Transverse colon (tissue), 4 donors: ENCODE measurements at regions not wholly inside any gene's neighbourhood (a gene's known extent, or its start where the extent isn't known, plus 50 kb on each side); places are given as distances from the start of the nearest gene placed in this dataset.

Source experiments
- DNase-seq: peaks from one replicate; pipeline ENCODE4 v3.0.0-alpha.2; 2019
- H3K27ac ChIP-seq, 4 donors: fragments of 200-600 bp; sonication (generic); 2 replicates each; pipeline ENCODE4 v1.5.1; 2016 to 2018; ENCODE audit warnings: inconsistent platforms in 4 of 4
- H3K27me3 ChIP-seq: fragments of 200-600 bp; sonication (generic); 2 replicates; pipeline ENCODE4 v1.5.1; 2017; ENCODE audit warnings: inconsistent platforms
- H3K36me3 ChIP-seq, 4 donors: fragments of 200-600 bp; sonication (generic); 2 replicates each; pipeline ENCODE4 v1.5.1; 2017 to 2019; ENCODE audit warnings: inconsistent platforms in 4 of 4
- H3K4me1 ChIP-seq, 4 donors: fragments of 200-600 bp; sonication (generic); 2 replicates each; pipeline ENCODE4 v1.5.1; 2017 to 2020; ENCODE audit warnings: inconsistent platforms in 4 of 4
- H3K4me3 ChIP-seq, 4 donors: fragments of 200-600 bp; sonication (generic); 1 replicate in 1 of 4; 2 replicates in 3 of 4; pipeline versions ENCODE4 v1.5.1 to v1.6.1; 2017 to 2019; ENCODE audit warnings: inconsistent platforms in 4 of 4
- H3K9me3 ChIP-seq, 2 donors: fragments of 200-600 bp; sonication (generic); 2 replicates each; pipeline ENCODE4 v1.5.1; 2017 to 2019; ENCODE audit warnings: inconsistent platforms in 2 of 2
- EP300 ChIP-seq: sonication (generic); formaldehyde crosslinking; IDR thresholded peaks from one replicate; pipeline ENCODE4 v1.6.1; 2017; ENCODE audit warnings: antibody characterized with exemption, low read depth
- POLR2A ChIP-seq: fragments of 450-650 bp; IDR thresholded peaks from one replicate; pipeline ENCODE4 v1.6.1; 2016; ENCODE audit warnings: antibody characterized with exemption, mild to moderate bottlenecking, moderate library complexity
- POLR2AphosphoS5 ChIP-seq, 3 donors: sonication (generic); formaldehyde crosslinking; IDR thresholded peaks; one replicate each; pipeline ENCODE4 v1.6.1; 2016; ENCODE audit warnings: antibody characterized with exemption in 3 of 3
- WGBS, 2 donors: methylation state at CpG; one replicate each; pipeline ENCODE4 v1.1.5; 2018; ENCODE audit warnings: low coverage in 1 of 2; 5-methylcytosine and 5-hydroxymethylcytosine counted together
- in situ Hi-C, 4 donors: fragments of 200-750 bp; cut with MboI; loops; one replicate each; pipeline versions ENCODE4 v1.15.0 to v1.15.1; 2017; ENCODE audit warnings: low sequenced_read_pairs in 3 of 4, low pct_ligation_motif_present in 1 of 4, low pct_unique_long_range_greater_than_20kb in 1 of 4
- intact Hi-C: fragments of 100-400 bp; cut with DNase I; formaldehyde crosslinking; loops from one replicate; pipeline ENCODE4 v1.15.1; 2023; ENCODE audit warnings: low total_unique reads
- TF ChIP-seq, protein P1 (sequence below), 5 experiments: fragments of 200-600 bp in 3 of 5; fragments of 450-650 bp in 2 of 5; sonication (generic) in 3 of 5; IDR thresholded peaks; 1 replicate in 2 of 5; 2 replicates in 3 of 5; pipeline ENCODE4 v1.5.1; 2016 to 2017; ENCODE audit warnings: antibody characterized with exemption in 5 of 5, inconsistent platforms in 3 of 5, mild to moderate bottlenecking in 2 of 5, moderate library complexity in 1 of 5

DNA sequence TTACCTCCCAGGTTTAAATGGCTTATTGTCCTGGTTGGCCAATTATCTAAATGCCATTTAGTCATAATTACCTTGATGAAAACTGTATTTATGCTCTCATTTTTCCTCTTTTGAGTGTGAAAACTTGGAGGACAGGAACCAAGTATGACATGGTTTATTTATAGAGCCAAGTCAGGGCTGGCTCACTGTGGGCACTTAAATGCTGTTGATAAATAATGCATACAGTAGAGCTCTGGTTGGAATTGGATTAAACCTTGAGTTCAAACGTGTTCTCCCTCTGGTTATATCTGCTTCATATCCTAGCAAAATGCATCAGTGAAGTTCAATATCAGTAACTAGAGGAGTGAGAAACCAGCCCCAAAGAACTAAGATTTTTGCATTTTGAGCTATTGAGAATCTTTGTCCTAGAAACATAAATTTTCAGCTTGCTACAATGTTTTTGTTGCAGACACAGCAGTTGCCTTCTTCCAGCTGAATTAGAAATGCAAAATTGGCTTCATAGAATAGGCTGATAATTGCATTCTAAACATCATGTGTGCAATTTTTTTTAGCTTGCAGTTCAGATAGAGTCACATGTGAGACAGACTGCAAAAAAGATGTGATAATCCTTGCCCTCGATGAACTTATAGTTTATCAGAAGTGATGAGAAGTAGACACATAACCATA, 255.8 kb downstream of the BTBD3 start:
- in situ Hi-C loops, result no loop called here
- Histone ChIP-seq H3K9me3 (peaks cover 0 to 5% of the 10 kb centered on the region in 2 donors), H3K4me1 (peaks cover 7 to 43% (median 18%) of the 10 kb centered on the region in 4 donors), H3K4me3 (no peak overlapping the region), H3K27ac (no peak overlapping the region), H3K27me3 (no peaks in the 10 kb centered on the region), H3K36me3 (no peaks in the 10 kb centered on the region)
- no peak for DNase-seq
- intact Hi-C loops, result no loop called here
- 51 to 60% methylated on average over 2 of the region's 2 CpGs for WGBS, 2 donors
- TF ChIP-seq, protein P1, sequence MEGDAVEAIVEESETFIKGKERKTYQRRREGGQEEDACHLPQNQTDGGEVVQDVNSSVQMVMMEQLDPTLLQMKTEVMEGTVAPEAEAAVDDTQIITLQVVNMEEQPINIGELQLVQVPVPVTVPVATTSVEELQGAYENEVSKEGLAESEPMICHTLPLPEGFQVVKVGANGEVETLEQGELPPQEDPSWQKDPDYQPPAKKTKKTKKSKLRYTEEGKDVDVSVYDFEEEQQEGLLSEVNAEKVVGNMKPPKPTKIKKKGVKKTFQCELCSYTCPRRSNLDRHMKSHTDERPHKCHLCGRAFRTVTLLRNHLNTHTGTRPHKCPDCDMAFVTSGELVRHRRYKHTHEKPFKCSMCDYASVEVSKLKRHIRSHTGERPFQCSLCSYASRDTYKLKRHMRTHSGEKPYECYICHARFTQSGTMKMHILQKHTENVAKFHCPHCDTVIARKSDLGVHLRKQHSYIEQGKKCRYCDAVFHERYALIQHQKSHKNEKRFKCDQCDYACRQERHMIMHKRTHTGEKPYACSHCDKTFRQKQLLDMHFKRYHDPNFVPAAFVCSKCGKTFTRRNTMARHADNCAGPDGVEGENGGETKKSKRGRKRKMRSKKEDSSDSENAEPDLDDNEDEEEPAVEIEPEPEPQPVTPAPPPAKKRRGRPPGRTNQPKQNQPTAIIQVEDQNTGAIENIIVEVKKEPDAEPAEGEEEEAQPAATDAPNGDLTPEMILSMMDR (IDR thresholded peaks at IDR 0.05), result no peak
- TF ChIP-seq POLR2AphosphoS5 (IDR thresholded peaks at IDR 0.05), result no peak
- TF ChIP-seq EP300, result no peak
- no peak for TF ChIP-seq POLR2A

DNA sequence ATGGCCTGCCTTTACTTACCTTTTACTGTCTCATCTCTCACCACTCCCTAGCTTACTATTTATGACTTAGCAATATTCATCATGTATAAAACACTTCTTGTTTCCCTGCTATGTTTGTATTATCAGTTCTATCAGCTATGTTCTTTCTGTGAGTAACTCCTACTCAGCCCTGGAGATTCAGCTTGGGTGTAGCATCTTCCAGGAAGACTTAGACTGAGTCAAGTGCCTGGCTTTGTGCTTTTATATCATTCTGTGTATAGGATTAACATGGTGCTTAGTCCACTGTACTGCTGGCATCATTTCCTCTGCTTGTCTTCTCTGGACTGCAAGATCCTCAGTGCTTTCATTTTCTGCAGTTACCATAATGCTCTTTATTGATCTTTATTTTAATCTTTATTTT, 257.8 kb downstream of the BTBD3 start:
- peak in 1 of 3 donors; percentile 32 for TF ChIP-seq POLR2AphosphoS5 (IDR thresholded peaks at IDR 0.05)
- TF ChIP-seq EP300, result no peak
- TF ChIP-seq, protein P1 (IDR thresholded peaks at IDR 0.05), result no peak
- no peak for TF ChIP-seq POLR2A
- Histone ChIP-seq H3K27ac (no peak overlapping the region), H3K9me3 (no peaks in the 10 kb centered on the region), H3K27me3 (no peaks in the 10 kb centered on the region), H3K4me3 (no peak overlapping the region), H3K4me1 (peaks cover 7 to 56% (median 28%) of the 10 kb centered on the region in 4 donors), H3K36me3 (no peaks in the 10 kb centered on the region)
- no peak for DNase-seq
- in situ Hi-C loops, result no loop called here
- intact Hi-C loops, result no loop called here

DNA sequence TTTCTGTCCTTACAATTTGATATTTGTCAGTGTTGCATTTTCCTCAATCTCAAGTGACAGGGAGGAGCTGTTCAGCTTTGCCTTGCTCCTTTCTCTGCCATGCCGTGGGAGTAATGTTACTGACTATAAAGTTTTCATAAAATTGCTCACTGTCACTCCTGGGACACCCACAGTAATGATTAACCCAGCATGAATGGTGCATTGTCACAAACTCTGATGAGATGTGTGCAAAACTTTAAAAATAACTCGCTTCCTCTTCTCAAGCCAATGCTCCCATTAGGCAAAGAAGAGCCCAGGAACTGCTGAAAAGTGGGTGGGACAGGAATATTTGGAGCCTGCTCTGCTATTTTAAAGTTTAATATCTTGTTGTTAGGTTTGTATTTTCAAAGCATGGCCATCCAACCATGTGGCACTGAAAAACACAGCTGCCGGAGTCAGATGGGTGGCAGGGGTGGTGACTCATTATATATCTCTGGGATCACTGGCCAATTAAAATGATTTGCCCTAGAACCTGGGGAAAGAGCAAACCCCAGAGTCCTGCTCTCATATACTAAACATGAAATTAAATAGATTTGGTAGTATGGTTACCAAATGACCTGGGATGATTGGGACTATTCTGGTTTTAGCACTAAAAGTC, 260.1 kb downstream of the BTBD3 start:
- H3K27ac ChIP-seq, result peak overlapping the region; percentile 66 to 73 (median 70)
- H3K36me3 ChIP-seq, result no peaks in the 10 kb centered on the region
- TF ChIP-seq POLR2AphosphoS5 (IDR thresholded peaks at IDR 0.05) (peak; percentile 9 to 91 (median 64)), POLR2A (peak; percentile 70), EP300 (no peak)
- TF ChIP-seq, protein P1 (IDR thresholded peaks at IDR 0.05), result no peak
- intact Hi-C loops, result no loop called here
- in situ Hi-C loops, result no loop called here
- peak; percentile 79 for DNase-seq
- WGBS, 2 donors, result 30 to 40% methylated on average over 3 of the region's 3 CpGs
- peaks cover 7 to 45% (median 28%) of the 10 kb centered on the region in 4 donors for H3K4me1 ChIP-seq
- H3K27me3 ChIP-seq, result no peaks in the 10 kb centered on the region
- H3K9me3 ChIP-seq, result no peaks in the 10 kb centered on the region
- peak overlapping the region in 1 of 4 donors; percentile 17 for H3K4me3 ChIP-seq

DNA sequence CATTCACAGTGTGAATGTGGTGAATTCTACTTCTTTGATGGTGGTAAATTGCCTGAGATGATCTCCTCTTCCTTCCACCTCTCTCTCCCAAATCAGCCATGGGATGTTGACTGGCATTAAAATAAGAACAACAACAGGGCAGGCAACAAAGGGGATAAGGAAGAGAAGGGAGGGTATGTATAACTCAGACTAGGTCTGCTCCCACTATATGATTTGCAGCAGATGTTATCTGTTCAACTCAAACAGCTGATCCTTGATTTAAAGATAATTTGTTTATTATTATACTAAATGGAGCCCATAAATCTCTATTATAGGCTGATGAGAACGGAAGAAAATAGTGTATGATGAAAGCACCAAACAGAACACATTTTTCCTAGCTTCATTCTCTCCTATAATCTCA, 262.0 kb downstream of the BTBD3 start:
- Histone ChIP-seq H3K9me3 (no peaks in the 10 kb centered on the region), H3K4me3 (no peak overlapping the region), H3K36me3 (no peaks in the 10 kb centered on the region), H3K27me3 (no peaks in the 10 kb centered on the region), H3K27ac (no peak overlapping the region), H3K4me1 (peaks cover 7 to 40% (median 26%) of the 10 kb centered on the region in 4 donors)
- 34 to 46% methylated on average over 1 of the region's 1 CpG for WGBS, 2 donors
- DNase-seq, result no peak
- in situ Hi-C loops (no loop called here), intact Hi-C loops (no loop called here)
- TF ChIP-seq EP300 (no peak), POLR2AphosphoS5 (IDR thresholded peaks at IDR 0.05) (no peak)
- TF ChIP-seq, protein P1 (IDR thresholded peaks at IDR 0.05), result no peak
